NAMALWA (cell line): ENCODE measurements at regions not wholly inside any gene's neighbourhood (a gene's known extent, or its start where the extent isn't known, plus 50 kb on each side); places are given as distances from the start of the nearest gene placed in this dataset.

Source experiments
- DNase-seq: peaks from one replicate; pipeline ENCODE4 v3.0.0-alpha.2; 2015; ENCODE audit warnings: low spot score

DNA sequence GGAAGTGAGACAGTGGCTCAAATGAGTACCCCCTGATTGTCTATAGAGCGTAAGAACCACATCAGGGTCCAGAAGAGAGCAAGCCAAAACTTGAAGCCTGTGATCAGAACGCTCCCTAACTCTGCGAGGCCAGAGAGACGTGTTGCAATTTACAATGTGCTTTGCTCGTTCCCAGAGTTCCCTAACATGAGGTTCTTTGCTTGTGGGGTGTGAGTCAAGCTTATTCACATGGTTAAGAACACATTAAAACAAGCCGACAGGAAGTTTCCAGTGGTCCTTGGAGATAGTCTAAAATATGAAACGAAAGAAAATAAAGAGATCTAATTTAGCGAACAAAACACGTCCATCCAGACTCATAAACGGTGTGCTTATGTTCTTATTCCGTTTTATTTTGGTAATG lies 702.3 kb downstream of the TRIML1 start:
- DNase-seq: no peak

DNA sequence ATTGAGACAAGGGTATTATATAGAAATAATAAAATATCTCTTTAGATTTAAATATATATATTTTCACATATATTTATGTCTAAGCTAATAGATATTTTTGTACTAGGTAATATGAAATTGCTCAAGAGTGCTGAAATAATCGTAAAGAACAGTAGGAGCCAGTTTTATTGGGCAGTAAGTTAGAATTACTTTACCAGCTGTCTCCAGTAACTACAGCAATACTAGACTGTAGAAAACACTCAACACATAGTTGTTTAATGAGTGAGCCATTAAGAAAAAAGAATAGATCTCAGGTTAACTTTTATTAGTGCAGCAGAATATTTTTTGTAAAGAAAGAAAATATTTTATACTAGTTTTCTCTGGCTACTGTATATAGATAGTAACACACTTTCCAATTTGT lies 715.2 kb downstream of the TRIML1 start:
- DNase-seq: no peak

DNA sequence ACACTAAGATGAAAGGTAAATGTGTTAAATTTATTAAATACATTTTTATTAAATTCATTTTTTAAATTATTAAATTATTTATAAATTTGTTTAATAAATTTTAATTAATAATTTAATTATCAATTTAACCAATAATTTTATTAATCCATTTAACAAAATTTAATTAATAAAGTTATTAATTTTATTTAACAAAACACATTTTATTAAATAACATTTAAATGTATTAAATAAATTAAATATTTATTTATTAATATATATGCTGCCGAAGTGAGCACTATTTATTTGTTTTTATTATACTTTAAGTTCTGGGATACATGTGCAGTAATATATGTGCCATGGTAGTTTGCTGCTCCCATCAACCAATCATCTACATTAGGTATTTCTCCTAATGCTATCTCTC lies 719.5 kb downstream of the TRIML1 start:
- DNase-seq: no peak

DNA sequence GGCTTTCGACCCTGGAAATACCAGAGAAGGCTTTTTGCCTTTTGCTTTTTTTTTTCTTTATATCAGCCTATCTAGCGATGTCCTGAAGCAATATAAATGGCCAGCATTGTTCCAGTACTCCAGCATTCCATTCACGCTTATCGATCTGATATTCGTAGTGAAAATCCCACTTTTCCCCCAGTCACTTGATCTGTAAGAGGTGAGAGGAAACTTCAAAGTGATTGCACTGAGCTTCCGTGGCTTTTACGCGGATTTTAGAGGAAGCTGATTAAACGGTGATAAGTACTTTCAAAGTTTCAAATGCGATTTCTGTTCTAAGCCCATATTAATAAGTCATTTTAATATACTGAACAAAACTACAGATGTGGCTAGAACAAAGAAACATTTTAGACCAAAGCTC lies 725.5 kb downstream of the TRIML1 start:
- no peak for DNase-seq

DNA sequence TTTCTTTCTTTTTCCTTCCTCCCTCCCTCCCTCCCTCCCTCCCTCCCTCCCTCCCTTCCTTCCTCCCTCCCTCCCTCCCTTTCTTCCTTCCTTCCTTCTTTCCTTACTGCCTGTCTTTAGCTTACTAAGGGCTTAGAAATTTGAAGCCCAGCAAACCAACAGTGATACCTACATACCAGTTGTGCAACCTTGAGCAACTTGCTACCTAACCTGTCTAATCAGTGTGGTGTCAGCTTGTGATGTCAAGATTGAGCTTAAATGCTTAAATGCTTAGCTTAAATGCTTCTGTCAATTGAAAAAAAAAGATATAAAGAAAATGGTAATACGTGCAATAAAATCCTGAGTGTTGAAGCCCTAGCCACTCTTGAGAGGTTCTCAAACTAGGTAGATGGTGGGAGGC lies 728.6 kb downstream of the TRIML1 start:
- DNase-seq: no peak

DNA sequence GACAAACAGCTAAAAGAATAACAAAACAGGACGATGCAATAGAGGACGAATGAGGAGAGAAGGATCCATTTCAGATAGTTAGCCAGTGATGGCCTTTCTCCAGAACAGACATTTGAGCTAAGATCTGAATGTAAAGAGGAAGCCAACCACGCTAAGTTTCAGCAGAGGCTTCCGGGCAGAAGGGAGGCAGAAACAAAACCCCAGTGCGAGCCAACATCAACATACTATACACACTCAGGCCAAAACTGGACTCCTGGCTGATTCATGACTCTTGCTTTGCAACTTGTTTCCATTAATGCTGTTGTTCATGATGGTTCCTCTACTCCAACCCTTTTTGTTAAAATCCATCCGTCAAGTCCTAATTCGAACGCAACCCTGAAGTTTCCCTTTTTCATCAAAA lies 730.3 kb downstream of the TRIML1 start:
- no peak for DNase-seq

DNA sequence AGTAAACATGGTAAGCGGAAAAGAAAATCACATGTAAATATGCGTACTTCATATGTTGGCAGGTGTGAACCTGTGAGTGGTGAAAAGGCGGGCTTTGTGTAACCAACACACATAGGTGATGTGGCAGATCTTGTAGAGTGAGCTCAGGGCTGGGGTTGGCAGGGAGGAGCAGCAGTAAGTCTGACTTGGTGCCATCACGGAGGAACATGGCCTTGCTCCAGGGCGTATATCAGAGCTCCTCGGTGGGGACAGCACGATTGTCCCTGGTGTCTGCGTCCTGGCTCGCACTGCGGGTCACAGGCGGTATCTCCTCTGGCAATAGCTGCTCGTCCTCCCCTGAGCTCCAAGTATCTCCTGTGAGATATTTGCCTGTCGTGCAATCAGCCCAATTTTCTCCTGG lies 733.6 kb downstream of the TRIML1 start:
- no peak for DNase-seq

DNA sequence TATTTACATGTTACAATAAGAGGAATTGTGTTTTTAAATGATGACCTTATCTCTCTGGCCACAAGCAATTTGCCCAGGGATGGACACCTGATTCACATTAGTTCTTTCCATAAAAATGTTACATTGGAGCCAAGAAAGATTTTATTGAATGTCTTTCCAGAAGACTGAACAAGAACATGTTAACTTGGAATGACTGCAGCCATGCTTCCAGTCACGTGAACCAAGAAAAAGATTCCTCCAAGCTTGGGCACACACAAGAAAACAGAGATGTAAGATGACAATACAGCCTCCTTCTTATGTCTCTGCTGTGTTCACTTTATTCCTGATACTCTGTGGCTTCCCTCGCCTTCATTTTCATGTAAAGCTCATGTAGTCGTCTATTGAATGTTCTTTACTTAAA lies 737.6 kb downstream of the TRIML1 start:
- DNase-seq: no peak

DNA sequence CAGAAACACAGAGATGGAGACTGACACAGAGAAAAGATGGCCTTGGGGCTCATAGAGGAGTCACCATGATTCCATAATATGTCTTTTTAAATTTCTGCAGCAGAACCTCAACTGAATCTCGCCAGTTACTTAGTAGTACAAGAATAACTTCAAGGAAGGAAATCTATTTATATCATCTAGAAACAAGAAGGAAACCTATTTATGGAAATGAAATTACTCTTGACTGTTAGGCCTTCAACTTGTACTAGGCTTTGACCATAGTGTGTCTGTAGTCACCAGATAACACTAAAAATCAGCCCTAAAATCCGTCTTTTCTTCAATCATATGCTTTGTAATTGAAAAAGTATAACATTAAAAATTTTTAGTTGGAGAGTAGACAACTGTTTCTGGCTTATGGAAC lies 740.4 kb downstream of the TRIML1 start:
- DNase-seq: no peak

DNA sequence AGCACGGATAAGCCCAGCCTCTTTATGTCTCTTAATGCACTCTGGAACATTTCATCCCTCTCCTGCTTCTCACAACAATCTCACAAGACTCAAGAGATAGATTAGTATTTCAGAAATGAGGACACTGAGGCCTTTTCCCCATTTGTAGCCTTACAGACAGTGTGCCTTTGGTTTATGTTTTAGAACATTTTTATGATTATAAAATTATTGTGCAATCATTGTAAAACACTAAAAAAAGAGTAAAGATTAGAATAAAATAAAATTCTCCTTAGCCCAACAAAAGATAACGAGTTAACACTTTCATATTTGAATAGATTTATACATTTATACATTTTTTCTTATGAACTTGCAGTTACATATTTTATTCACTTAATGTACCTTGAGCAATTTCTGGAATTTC lies 748.7 kb downstream of the TRIML1 start:
- no peak for DNase-seq

DNA sequence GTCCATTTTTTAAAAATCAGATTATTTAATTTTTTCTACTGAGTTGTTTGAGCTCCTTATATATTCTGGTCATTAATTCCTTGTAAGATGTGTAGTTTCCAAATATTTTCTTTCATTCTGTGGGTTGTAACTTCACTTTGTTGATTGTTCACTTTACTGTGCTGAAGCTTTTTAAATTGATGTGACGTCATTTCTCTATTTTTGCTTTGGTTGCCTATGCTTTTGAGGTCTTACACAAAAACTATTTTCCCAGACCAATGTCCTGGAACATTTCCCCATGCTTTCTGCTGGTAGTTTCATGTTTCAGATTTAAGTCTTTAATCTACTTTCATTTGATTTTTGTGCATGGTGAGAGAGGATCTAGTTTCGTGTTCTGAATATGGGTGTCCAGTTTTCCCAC lies 753.6 kb downstream of the TRIML1 start:
- no peak for DNase-seq

DNA sequence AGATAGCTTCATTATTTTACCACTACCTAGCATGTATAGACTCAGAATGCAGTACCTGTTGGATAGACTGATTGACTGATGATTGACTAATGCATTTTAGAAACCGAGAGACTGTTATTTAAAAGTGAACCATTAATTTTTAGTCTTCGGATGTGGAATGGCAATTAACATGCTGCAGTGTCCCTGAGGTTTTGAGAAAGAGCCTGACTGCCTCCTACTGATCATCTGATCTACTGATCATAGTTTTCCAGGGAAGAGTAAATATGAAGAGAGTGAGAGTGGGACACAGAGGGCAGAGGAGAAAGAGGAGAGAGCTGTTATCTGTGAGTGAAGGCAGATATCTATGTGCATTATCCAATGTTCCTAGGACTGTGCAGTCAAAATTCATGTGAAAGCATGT lies 764.7 kb downstream of the TRIML1 start:
- DNase-seq: no peak

DNA sequence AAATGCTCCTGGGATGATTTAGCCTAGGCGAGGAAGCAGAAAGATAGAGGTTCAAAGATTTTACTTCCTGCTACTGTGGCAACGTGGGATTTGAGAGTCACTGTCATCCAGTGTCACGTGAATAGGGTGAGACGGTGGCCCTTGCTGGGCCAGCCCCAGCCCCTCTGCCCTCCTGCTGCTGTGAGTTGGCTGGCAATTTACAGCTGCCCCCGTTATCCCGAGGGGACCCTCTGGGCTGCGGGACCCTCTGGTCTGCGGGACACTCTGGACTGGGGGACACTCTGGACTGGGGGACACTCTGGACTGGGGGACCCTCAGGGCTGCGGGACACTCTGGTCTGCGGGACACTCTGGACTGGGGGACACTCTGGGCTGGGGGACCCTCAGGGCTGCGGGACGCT lies 765.4 kb downstream of the TRIML1 start:
- DNase-seq: no peak

DNA sequence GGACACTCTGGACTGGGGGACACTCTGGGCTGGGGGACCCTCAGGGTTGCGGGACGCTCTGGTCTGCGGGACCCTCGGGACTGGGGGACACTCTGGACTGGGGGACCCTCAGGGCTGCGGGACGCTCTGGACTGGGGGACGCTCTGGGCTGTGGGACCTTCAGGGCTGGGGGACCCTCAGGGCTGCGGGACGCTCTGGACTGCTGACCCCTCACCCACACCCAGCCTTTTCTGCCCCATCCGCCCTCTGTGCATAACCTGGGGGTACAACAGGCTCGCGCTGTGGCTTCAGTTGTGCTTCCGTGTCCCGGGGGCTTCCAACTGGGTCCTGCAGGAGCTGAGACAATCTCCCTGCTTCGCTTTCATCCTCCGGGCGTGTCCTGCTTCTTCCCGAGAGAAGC lies 766.0 kb downstream of the TRIML1 start:
- DNase-seq: no peak

DNA sequence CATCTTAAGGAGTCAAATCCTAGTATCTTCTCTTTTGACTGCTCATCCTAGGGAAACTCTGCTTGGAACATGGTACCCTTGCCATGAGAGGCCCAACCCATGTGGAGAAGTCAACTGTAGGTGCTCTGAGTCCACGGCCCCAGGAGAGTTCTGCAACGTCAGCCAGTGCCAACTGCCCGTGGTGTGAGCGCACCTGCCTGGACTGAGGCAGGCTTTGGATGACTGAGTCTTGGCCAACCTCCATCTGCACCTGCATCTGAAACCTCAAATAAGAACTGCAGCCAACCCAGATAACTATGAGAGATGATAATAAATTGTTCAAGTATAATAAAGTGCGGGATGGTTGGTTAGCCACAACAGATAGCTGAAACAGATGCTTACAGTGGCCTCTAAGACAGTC lies 772.0 kb downstream of the TRIML1 start:
- no peak for DNase-seq

DNA sequence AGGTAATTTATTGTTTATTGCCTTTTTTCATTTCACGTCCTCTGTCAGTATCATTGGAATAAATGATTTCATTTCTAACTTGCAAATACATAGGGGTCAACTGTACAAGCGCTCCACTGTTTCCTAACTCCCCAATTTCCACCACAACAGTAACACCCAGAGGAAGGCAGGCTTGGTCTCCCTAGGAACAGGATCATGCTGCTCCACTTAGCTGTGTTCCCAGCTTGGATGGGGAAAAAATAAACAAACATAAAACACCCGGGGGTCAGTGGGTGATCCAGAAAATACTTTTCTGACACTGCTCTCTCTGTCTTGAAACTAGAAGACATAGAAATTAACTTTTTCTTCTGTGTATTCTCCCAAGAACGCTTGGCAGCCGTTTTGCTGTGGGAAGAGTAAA lies 772.5 kb downstream of the TRIML1 start:
- no peak for DNase-seq

DNA sequence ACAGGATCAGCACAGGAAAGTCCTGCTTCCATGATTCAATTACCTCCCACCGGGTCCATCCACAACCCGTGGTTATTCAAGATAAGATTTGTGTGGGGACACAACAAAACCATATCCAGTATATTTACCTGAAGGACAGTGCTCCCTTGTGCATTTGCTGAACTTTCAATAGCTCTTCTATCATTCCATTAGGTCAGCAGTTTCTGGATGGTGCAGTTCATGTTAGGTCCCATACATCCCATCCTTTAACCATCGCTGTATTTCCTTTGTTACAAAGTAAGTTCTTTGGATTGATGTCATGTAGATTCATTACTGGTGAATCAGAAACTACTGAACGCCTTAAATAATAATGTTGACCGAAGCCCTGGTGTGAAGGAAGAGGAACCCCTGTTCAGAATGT lies 775.9 kb downstream of the TRIML1 start:
- DNase-seq: no peak

DNA sequence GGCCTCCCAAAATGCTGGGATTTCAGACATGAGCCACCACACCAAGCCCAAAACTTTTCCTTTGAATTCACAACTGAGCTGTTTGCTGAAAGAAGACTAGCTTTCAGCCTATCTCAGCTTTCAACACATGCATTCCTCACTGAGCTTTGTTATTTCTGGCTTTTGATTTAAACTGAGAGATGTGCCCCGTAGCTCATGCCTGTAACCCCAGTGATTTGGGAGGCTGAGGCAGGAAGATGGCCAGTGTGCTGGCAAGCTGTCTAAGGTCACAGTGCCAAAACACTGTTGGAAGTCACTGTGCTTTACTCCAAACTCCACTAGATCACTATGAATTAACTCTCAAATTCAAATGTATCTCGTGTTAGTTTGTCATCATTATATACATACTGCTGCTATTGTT lies 779.5 kb downstream of the TRIML1 start:
- no peak for DNase-seq

DNA sequence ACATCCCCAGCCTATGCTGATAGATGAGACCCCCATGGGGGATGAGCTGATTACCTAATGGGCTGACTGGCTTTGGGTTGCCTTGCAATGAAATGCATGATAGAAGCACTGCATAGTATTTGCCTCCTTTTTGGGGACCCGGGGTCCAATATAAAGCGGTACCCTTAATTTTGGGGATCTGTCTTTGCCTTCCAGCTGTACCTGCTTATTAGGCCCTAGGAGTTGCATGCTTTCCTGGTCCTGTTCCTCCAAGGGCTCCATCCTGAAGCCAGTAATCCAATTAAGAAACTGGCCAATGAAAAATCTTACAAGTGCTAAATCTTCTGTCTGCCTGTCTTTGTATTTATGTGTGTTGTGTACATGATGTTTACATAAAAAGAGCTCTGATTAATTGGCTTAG lies 791.6 kb downstream of the TRIML1 start:
- no peak for DNase-seq

DNA sequence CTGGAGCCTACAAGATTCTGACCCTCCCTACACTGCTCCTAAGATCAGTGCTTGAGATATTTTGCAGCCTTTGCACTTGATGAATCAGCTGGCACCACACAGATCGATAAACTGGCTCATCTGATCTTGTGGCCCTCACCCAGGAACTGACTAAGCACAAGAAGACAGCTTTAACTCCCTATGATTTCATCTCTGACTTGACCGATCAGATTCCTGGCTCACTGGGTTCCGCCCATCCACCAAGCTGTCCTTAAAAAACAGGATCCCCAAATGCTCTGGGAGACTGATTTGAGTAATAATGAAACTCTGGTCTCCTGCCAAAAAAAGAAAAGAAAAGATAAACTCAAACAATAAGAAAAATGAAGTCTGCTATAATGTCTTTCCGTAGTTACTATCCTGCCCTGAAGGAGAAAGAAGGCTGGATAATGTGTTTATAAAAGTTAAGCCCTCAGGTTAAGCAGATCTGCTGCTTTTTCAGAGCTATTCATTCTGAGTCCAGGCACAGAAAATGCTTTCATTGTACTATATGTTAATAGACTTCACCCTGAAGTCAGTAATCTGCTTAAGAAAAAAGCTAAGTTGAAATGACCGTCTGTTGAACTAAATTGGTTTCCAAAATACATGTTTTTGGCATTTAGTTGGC lies 795.2 kb downstream of the TRIML1 start:
- no peak for DNase-seq

DNA sequence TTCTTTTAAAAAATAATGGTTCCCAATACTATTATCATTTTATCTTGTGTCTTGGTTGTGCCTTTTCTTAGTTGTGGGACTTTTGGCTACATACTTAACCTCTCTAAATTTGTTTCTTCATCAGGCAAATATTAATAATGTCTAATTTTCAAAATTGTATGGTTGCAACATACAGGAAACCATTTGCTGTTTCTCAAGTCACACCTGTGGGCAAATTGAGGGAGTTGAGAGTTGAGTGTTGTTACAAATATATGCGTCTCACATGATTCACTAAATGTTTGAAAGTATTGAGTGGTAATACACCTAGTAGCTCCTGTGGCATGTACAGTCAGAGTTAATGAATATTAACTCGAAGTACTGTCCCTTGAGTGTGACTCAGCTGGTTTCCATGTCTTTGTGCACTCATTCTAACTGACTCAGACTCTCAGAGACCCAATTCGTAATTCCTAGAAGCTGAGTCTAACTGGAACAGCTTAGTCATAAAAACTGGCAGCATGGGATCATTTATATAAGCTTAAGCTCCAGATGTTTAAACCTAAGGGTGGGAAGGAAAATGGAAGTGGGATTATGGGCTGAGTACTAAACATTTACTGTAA lies 802.4 kb downstream of the TRIML1 start:
- DNase-seq: no peak

DNA sequence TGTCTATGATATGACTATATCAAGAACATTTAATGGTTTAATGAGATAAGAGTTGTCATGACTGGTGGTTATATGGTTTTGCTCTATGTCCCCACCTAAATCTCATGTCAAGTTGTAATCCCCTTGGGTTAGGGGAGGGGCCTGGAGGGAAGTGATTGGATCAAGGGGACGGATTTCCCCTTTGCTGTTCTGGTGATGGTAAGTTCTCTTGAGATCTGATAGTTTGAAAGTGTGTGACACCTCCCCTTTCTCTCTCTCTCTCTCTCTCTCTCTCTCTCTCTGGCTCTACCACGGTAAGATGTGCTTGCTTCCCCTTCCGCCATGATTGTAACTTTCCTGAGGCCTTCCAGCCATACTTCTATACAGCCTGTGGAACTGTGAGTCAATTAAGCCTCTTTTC lies 803.4 kb downstream of the TRIML1 start:
- DNase-seq: no peak

DNA sequence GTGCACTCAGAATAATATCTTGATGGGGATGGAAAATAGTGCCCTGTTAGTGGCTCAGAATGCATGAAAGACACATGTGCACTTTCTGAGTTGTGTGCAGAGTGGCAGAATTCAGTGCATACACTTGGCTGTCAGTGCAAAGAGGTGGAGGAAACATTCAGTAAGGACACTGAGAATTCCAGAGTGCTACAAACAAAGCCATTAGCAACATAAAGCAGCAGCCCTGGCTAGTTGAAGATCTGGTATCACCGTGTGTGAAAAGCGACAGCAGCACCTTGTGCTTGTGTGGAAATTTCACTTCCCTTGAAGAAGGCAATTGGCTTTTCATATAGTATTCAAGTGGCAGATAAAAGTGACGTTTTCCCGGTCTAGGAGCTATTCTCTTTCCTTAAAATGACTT lies 810.4 kb downstream of the TRIML1 start:
- no peak for DNase-seq

DNA sequence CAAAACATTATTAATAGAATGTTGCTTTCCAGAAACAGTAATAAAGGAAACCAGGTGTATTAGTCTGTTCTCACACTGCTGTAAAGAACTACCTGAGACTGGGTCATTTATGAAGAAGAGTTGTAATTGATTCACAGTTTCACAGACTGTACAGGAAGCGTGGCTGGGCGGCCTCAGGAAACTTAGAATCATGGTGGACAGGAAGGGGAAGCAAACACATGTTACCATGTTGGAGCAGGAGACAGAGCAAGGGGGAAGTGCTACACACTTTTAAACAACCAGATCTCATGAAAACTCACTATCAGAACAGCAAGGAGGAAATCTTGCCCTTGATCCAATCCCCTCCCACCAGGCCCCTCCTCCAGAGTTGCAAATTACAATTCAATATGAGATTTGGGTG lies 815.8 kb downstream of the TRIML1 start:
- no peak for DNase-seq

DNA sequence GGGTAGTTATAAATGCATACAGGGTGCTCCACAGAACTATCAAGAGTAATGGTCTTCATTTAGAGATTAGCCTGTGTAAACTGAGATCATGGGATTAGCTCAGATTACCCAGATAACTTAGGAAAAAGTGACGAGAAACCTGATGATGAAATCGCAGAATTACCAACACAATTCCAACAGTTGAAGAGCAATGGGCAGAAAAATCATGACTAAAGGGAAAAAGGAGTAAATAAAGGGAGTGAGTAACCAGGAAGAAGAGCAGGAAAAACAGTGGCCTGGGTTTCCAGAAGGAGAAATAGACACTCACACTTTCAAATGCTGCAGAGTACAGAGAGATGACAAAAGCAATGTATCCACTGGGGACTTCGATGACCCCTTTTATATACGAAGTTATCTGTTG lies 817.3 kb downstream of the TRIML1 start:
- no peak for DNase-seq
